Hematopoietic multipotent progenitor cell treated with erythropoietin and hydrocortisone succinate and interleukin-3 and kit ligand, for 4 days (in vitro differentiated cells): ENCODE measurements at regions not wholly inside any gene's neighbourhood (a gene's known extent, or its start where the extent isn't known, plus 50 kb on each side); places are given as distances from the start of the nearest gene placed in this dataset.
A peak's percentile ranks its signal among the peaks of the same experiment; 100 is the strongest.

Source experiments
- DNase-seq: peaks from one replicate; pipeline ENCODE4 v3.0.0-alpha.2; 2015

DNA sequence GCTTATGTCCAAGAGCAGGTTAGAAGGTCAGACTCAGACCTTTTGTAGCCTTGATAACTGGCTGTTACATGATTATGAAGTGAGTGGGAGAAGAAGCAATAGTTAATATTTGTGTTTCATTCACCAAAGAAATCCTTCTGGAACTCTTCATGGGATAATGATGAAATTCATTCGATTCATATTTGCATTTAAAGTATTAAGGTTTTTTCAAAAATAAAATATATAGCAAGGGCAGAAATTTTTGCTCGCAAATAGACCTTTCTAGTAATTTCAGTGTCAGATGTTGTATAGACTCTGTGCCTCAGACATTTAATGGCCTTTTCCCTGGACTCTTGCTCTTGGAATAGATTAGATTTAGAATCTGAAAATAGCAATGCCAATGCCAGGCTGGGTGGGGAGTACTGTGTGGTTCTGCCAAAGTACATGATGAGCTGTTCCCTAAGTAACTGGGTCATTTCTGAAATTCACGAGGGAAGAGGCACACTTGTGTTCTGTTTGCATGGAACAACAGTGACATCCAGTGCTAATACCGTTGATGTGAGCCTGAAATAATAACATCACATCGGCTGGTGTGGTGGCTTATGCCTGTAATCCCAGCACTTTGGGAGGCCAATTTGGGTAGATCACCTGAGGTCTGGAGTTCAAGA, 119.2 kb downstream of the MBL2 start:
- no peak for DNase-seq

DNA sequence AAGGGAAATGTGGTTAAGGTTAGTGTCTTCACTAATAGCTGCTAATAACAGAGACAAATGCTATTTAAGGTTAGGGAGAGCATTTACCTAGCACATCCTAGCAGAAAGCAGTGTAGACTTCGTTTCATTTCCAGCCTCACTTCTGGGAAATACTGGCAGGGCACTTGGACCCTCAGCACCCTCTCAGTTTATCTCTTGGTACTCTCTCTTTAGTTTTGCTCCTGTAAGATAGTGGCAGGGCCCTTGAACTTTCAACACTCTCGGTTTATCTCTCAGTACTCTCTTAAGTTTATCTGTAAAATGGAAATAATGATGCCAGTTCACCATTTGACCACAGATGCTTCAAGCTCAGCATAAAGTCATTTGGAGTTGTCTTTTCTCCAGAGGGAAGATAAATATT, 118.4 kb downstream of the MBL2 start:
- no peak for DNase-seq

DNA sequence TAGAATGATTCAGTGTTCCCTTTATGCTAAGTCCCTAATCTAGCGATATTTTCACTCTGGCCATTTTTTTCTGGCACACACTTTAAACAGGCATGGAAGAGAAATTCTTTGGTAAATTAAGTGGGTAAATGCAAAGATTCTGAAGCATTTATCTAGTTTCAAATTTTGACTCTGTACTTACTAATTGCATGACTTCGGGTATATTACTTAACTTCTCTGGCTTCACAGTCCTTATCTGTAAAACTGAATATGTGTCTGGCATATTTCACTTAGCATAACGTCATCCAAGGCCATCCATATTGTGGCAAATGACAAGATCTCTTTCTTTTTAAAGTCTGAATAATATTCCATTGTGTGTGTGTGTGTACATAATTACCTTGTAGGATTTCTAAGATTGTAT, 114.5 kb downstream of the MBL2 start:
- DNase-seq = no peak

DNA sequence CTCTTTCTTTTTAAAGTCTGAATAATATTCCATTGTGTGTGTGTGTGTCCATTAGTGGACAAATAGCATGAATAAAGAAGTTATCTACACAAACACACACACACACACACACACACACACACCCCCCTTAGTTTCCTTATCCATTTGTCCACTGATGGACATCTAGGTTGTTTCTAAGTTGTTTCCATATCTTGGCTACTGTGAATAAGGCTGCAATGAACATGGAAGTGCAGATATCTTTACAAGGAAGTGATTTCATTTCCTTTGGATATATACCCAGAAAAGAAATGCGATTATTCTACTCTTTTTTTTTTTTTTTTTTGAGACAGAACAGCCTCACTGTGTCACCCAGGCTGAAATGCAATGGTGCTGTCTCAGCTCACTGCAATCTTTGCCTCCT, 113.5 kb downstream of the MBL2 start:
- DNase-seq = no peak

DNA sequence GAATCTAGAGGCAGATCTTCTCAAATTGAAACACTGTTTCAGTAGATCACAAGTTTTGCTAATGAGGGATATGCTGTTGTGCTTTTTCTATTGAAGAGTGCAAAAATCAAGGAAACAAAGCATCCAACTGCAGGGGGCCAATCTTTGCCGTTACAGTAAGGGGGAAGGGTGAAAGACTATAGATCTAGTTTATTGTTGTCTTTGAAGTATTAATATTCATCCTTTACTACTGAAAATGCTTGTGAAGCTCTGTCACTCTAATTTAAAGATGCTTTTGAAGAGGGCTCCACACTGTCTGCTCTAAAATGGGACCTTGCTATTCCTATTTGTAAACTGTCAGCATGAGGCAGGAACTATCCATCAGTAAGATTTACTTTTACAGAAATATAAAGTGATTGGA, 110.3 kb downstream of the MBL2 start:
- no peak for DNase-seq

DNA sequence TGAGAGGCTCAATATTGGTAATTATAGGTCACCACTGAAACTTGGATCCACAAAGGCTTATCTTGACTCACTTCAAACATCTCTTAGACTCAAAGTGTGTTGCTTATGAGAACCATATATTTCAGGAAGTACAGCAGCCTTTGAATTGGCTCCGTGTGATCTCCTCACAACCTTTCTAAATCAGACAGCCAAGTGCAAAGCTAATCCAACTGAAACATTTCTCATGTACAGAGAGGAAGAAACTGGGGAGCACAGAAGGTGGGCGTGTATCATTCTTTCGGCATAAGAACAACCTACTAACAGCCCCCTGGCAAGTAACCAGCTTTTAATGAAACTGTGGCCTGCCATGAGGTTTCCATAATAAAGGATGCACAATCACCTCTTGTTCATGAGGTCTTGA, 109.4 kb downstream of the MBL2 start:
- no peak for DNase-seq

DNA sequence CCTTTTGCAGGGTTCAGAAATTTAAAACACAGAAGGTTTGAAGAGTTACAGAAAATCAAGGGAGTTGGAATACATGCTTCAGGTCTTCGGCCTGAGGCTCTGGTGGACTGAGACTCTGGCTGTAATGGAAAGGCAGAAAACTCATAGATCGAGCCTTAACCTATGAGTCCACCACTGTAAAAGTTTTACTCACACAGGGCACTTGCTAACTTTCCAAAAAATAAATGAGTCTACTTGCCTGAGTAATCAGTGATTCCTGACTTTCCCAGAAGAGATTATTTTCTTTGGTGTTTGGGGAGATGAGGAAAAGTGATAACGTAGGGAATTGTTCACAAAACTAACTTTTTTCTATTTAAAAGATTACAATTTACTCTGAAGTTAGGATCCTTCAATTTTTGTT, 108.0 kb downstream of the MBL2 start:
- no peak for DNase-seq

DNA sequence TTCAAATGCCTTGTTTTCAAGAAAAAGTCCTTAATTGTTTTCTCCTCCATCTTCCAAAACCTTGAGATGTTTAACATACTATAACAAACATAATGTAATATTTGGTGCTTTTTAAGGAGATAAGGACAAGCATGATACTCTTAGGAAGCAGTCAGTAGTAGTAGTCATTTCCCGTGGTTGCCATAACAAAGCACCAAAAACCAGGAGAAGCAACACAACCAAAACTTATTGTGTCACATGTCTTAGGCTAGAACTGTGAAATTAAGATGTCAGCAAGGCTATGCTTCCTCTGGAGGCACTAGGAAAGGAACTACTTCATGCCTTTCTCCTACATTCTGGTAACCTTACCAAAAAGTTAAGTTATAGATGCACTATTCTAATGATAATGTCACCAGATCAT, 106.8 kb downstream of the MBL2 start:
- no peak for DNase-seq

DNA sequence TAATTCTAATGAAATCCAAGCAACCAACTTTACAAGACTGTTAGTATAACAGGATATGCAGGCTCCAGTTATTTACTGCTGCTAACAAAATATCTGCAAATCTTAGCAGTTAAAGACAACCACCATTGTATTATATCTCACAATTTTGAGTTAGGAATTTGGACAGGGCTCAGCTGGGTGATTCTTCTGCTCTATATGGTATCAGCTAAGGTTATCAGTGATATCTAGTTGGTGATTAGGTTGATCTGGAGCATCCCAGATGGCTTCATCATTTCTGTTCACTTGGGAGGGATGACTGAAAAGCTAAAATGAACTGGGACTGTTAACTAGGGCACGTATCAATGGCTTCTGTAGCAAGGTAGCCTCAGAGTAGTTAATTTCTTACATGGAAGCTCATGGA, 105.7 kb downstream of the MBL2 start:
- no peak for DNase-seq

DNA sequence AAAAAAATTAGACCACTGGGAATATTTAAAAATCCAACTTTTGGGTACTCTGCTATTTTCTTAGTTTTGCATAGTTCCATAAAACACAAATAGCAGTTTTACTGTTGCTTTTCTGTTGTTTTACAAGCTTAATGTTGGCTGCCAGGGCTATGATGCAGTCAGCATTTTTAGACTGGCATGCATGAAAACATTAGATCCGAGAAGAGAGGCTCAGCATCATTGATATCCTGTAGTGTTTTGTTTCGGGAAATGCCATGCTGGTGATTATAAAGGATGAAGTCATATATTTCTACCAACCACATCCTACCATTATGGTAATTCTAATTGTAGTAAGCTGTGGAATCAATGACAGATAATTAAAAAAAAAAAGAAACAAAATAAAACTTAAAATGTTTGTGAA, 104.6 kb downstream of the MBL2 start:
- DNase-seq = no peak

DNA sequence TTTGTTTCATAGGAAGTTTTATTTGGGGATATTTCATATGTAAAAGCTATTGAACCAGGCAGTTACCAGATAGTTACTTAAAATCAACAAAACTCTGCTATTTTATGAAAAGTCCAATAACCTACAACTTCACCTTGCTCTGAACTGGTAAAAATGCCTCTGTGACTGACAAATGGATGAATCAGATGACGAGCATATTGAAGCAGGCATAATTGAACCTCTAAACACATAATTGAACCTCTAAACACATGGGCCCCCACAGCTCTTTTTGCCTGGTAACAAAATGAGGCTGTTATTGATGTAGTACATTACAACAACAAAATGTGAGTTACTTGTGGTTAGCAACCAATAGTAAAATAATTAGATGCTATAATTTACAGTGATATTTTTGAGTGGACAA, 99.7 kb downstream of the MBL2 start:
- no peak for DNase-seq

DNA sequence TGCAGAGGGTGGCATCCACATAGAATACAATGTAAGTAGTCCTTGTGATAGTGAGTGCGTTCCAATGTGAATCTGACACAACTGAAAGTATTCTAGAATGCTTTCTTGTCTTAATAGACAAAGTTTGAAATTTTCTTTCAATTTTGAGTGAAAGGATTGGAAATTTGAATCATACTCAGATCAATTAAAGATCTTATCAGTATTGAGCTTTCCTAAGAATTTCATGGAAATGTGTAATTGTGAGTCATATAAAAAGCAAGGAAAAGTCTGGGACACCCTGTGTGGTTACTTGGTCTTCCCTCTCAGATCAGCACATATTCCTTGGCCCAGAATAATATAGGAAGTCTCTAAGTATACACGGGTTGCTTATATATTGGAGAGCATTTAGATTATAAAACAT, 99.1 kb downstream of the MBL2 start:
- no peak for DNase-seq

DNA sequence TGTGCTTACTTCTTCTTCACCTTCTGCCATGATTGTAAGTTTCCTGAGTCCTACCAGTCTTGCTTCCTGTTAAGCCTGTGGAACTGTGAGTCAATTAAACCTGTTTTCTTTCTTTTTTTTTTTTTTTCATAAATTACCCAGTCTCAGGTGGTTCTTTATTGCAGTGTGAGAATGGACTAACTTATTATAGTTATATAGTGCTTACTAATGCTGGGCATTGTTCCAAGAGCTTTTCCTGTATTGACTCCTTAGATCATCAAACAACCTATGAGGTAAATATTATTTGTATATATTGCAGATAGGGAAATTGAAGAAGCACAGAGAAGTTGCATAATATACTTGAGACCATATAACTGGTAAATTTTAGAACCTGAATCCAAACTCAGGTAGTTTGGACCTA, 98.1 kb downstream of the MBL2 start:
- DNase-seq = no peak

DNA sequence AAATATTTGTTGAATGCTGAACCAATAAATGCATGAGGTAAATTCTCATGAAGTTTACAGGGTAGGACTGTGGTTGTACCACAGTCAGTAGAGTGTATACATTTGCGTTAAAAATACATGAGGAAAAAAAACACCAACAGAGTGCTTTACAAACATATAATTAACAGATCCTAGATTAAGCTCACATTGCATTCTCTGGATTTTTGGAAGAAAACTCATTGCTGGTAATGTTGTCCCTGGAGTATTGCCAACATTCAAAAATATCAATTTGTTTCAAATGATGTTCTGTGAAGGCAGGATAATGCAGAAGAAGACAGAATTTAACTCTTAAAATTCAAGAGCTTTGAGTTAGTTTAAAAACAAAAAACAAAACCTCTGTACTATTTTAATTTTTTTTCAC, 95.5 kb downstream of the MBL2 start:
- DNase-seq = no peak

DNA sequence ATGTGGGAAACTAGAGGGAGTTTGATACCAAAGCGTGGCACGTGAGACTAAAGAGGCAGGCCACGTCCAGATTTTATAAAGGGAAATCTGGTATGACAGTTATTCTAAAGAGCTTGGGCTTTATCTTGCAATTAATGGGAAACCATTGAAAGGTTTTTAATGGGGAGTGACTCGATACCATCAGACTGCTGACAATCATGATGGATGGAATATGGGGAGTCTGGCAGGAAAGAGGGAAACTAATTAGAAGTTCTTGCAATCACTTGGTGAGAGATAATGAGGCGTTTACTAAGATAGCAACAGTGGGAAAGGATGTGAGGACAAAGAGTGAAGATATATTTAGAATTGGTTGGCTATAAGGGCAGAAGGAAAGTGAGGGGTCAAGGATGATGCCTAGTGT, 94.0 kb downstream of the MBL2 start:
- no peak for DNase-seq

DNA sequence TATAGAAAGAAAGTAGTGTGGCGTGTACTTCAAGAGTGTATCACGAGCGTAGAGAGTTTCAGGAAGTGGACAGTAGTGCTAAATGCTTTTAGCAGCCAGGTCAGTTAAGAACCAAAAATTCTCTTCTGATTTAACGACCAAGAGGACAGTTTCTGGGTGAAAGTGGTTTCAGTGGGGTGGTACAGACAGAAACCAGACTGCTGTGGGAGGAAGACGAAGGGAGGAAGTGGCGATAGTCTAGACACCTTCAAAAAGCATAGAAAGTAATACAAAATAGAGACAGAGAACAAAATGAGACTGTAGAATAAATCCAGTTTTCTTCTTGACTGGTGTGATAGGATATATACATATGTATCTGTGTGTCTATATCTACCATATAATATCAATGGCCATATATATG, 93.5 kb downstream of the MBL2 start:
- no peak for DNase-seq

DNA sequence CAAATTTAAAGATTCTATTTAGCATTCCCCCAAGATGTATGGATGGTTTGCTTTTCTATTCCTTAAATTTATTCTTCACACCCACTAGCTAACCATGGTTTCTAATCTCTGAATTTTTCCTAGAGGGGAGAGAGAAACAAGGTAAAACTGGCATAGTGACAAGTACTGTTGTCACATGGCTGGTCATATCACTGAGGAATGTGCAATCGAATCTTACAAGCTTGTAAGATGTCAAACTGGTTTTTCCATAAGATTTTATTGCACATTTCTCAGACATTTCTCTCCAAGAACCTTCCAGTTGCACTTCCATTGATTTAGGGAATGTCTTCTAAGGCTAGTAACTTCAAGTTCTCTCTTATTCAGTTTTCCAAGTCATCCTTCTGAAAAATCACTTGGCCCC, 89.8 kb downstream of the MBL2 start:
- no peak for DNase-seq

DNA sequence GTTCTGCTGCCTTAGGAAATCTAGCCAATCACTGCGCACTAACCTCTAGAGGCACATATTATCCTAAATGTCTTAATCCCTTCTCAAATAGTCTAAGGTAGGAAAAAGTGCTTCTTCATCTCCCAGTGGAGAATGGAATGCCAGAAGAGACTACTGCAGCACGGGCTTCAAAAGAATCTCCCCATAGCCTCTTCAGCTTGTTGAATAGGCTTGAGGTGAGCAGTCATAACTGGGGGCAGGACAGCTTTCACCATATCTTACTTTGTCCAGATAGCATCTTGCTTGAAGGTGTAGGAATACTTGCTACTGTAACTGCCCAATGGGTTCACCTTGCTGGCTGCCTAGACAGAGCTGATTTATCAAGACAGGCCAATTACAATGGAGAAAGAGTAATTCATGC, 88.8 kb downstream of the MBL2 start:
- no peak for DNase-seq

DNA sequence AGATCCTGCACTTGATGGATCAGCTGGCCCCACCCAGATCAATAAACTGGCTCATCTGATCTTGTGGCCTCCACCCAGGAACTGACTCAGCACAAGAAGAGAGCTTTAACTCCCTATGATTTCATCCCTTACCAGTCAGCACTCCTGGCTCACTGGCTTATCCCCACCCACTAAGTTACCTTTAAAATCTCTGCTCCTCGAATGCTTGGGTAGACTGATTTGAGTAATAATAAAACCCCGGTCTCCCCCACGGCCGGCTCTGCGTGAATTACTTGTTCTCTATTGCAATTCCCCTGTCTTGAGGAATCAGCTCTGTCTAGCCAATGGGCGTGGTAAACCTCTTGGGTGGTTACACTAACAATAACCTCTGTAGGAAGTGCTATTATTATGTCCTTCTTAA, 83.7 kb downstream of the MBL2 start:
- no peak for DNase-seq

DNA sequence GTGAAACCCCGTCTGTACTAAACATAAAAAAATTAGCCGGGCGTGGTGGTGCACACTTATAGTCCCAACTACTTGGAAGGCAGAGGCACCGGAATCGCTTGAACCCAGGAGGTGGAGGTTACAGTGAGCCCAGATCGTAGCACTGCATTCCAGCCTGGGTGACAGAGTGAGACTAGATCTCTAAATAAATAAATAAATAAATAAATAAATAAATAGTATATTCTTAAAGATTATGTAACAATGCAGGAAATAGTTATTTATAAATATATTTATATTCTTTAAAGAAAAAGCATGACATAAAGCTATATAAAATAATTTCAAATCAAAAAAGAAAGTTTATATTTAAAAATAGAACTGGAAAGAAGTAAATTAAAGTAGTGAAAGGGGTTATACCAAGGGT, 76.4 kb downstream of the MBL2 start:
- no peak for DNase-seq

DNA sequence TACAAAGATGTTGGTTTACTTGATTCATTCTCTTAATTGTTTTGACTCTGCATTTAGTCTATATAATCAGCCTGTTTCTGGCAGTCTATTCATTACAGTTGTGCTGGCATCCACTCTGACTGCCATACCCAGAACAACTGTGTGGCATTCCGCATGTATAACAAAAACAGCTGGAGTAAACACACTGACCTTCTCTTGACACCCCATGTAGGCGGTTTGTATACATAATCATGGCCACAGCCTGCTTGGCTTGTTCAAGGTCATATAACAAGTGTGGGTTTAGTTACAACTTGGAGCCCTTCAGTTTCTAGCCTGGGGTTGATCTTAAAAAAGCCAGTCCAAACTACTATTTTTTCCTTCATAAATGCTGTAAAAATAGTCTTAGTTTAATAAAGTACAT, 70.9 kb downstream of the MBL2 start:
- no peak for DNase-seq

DNA sequence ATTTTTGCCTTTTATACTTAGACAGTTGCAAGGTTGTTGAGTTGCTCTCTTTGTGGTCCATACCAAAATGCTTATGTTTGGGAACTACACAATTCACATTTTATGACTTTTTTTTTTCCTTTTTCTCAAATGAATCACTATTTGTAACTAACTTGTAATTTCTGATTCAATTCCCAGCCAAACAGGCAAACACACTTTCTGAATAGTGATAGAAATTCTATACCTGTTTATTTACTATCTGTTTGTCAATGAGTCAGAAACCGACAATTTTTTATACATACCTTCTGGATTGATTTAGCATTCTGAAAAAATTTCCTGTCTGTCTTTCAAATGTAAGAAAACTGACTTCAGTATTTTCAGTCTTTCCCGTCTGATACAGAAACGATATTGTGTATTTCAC, 69.1 kb downstream of the MBL2 start:
- no peak for DNase-seq

DNA sequence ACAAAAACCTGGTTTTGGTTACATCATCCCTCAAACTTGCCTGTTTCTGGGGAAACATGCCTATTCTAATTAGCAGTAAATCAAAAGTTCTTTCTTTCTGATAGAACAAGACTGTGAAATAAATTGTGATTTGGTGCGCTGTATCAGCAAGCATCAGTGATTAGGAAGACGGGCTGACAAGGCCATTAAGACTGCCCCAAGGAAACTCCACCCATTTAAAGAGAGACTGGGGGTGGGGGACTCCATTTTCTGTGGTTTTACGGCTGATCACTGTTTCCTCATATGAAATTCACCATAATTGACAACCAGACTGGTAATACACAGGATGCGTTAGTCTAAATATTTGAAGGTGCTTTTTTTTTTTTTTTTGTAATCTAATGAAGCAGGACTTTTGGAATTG, 68.7 kb downstream of the MBL2 start:
- DNase-seq = peak; percentile 19

DNA sequence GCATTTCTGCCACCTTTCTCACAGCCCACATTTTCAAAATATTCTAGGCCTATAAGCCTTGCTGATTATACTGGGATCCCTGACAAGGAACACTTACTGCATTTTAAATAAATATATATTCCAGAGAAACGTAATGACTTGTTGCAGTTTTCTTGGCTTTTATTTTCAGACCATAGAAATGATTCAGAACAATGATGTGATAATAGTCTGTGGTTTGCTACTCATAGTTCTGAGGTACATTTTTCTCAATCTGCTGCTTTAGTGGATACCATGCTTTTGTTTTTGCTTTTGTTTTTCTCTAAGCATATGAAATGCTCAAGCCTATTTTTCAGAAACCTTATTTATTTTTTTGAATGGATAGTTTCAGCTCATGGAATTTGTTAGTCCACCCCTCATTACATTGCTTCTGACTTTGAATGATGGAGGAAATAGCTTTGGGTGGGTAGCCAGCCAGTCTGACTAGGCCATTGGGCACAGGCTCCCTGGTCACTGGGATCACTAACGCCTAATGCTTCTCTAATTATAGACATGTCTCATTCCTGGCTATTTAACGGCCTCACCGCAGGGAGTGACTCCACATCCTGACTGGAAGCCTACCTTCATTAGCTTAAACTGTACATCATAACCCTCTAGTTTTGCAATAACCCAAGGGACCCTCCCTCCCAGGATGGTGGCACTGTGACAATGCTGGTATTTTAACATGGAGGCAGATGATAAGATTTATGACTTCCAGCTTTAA, 66.1 kb downstream of the MBL2 start:
- DNase-seq = no peak
